ENCODE measurements at regions not wholly inside any gene's neighbourhood (a gene's known extent, or its start where the extent isn't known, plus 50 kb on each side); places are given as distances from the start of the nearest gene placed in this dataset.

DNA sequence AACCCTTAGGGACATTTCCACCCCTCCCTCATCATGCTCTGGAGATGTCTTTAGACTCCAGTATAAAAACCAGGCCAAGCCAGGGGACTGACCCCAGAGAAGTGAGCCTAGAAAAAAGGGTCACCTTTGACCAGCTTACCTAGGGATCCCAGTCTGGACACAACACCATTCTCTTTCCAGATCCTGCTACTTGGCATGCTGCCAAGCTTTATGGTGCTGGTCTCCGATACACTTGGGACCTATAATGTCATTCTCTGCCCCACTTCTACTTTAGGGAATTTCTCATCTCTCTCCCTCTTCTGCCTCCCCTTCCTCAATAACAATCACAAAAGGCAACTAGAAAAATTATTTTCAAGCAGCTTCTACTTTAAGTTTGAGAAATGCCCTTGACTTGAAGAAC, 124.4 kb downstream of the LRRN1 start:
- TF ChIP-seq, protein P1, sequence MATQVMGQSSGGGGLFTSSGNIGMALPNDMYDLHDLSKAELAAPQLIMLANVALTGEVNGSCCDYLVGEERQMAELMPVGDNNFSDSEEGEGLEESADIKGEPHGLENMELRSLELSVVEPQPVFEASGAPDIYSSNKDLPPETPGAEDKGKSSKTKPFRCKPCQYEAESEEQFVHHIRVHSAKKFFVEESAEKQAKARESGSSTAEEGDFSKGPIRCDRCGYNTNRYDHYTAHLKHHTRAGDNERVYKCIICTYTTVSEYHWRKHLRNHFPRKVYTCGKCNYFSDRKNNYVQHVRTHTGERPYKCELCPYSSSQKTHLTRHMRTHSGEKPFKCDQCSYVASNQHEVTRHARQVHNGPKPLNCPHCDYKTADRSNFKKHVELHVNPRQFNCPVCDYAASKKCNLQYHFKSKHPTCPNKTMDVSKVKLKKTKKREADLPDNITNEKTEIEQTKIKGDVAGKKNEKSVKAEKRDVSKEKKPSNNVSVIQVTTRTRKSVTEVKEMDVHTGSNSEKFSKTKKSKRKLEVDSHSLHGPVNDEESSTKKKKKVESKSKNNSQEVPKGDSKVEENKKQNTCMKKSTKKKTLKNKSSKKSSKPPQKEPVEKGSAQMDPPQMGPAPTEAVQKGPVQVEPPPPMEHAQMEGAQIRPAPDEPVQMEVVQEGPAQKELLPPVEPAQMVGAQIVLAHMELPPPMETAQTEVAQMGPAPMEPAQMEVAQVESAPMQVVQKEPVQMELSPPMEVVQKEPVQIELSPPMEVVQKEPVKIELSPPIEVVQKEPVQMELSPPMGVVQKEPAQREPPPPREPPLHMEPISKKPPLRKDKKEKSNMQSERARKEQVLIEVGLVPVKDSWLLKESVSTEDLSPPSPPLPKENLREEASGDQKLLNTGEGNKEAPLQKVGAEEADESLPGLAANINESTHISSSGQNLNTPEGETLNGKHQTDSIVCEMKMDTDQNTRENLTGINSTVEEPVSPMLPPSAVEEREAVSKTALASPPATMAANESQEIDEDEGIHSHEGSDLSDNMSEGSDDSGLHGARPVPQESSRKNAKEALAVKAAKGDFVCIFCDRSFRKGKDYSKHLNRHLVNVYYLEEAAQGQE (IDR thresholded peaks at IDR 0.05; ENCODE audit: low read depth): no peak
- TF ChIP-seq, protein P2, sequence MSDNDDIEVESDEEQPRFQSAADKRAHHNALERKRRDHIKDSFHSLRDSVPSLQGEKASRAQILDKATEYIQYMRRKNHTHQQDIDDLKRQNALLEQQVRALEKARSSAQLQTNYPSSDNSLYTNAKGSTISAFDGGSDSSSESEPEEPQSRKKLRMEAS (IDR thresholded peaks at IDR 0.05): no peak
- TF ChIP-seq RAD21 (IDR thresholded peaks at IDR 0.05; ENCODE audit: low read depth) (no peak), TEAD4 (IDR thresholded peaks at IDR 0.05) (no peak), CREB1 (IDR thresholded peaks at IDR 0.05; ENCODE audit: low read depth) (no peak), ZBTB7A (IDR thresholded peaks at IDR 0.05; ENCODE audit: low read depth) (no peak), EGR1 (IDR thresholded peaks at IDR 0.05) (no peak), FOXM1 (IDR thresholded peaks at IDR 0.05; ENCODE audit: borderline replicate concordance, low read depth) (no peak), TAF1 (IDR thresholded peaks at IDR 0.05; ENCODE audit: low read depth) (no peak), NFIC (IDR thresholded peaks at IDR 0.05) (no peak), CEBPB (IDR thresholded peaks at IDR 0.05) (no peak), EP300 (IDR thresholded peaks at IDR 0.05; ENCODE audit: borderline replicate concordance) (no peak), YY1 (IDR thresholded peaks at IDR 0.05; ENCODE audit: low read depth) (no peak), TCF12 (IDR thresholded peaks at IDR 0.05; ENCODE audit: low read depth) (no peak)
- TF ChIP-seq, protein P3, sequence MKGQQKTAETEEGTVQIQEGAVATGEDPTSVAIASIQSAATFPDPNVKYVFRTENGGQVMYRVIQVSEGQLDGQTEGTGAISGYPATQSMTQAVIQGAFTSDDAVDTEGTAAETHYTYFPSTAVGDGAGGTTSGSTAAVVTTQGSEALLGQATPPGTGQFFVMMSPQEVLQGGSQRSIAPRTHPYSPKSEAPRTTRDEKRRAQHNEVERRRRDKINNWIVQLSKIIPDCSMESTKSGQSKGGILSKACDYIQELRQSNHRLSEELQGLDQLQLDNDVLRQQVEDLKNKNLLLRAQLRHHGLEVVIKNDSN (IDR thresholded peaks at IDR 0.05): no peak

DNA sequence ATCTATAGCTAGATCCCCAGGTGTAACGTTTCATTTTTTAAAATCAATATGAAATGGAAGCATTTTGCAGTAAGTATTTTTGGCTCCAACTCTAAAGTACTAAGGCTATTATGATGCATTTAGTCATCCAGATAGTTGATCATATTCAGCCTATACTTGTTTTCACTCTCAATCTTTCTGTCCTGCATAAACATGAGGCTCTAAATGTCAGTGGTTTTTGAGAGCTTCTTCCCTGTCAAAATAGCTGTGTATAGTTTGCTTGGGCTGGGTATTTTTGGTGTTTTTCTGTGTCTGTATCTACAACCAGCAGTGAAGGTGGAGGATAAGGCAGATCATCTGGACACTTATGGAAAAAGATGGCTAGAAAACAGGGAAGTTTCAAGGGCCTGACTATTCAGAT, 128.0 kb downstream of the LRRN1 start:
- TF ChIP-seq EGR1 (IDR thresholded peaks at IDR 0.05) (no peak), TAF1 (IDR thresholded peaks at IDR 0.05; ENCODE audit: low read depth) (no peak), EP300 (IDR thresholded peaks at IDR 0.05; ENCODE audit: borderline replicate concordance) (no peak), RAD21 (IDR thresholded peaks at IDR 0.05; ENCODE audit: low read depth) (no peak), CEBPB (IDR thresholded peaks at IDR 0.05) (no peak), CREB1 (IDR thresholded peaks at IDR 0.05; ENCODE audit: low read depth) (no peak), FOXM1 (IDR thresholded peaks at IDR 0.05; ENCODE audit: borderline replicate concordance, low read depth) (no peak), YY1 (IDR thresholded peaks at IDR 0.05; ENCODE audit: low read depth) (no peak)
- TF ChIP-seq, protein P3 (IDR thresholded peaks at IDR 0.05): no peak
- TF ChIP-seq, protein P1 (IDR thresholded peaks at IDR 0.05; ENCODE audit: low read depth): no peak
- TF ChIP-seq, protein P2 (IDR thresholded peaks at IDR 0.05): no peak

DNA sequence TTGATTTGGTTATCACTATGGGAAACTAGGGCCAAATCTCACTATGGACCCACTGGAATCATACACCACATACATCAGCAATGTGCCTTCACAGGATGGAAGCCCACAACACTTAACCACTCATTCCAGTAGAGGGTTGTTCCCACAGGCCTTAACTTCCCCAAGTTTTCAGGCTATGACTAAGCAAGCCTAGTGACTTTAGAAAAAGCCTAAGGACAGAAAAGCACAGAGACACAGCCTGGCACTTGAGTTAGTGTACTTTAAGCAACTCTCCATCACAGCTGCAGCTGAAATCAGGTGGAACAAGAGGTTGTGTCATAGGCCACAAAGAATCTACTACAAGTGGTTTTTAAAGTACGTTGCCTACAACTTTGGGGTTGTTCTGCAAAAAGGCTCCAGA, 128.7 kb downstream of the LRRN1 start:
- TF ChIP-seq RAD21 (IDR thresholded peaks at IDR 0.05; ENCODE audit: low read depth): no peak
- TF ChIP-seq, protein P3 (IDR thresholded peaks at IDR 0.05): no peak
- TF ChIP-seq, protein P2 (IDR thresholded peaks at IDR 0.05): no peak
- no peak for TF ChIP-seq NFIC (IDR thresholded peaks at IDR 0.05)

DNA sequence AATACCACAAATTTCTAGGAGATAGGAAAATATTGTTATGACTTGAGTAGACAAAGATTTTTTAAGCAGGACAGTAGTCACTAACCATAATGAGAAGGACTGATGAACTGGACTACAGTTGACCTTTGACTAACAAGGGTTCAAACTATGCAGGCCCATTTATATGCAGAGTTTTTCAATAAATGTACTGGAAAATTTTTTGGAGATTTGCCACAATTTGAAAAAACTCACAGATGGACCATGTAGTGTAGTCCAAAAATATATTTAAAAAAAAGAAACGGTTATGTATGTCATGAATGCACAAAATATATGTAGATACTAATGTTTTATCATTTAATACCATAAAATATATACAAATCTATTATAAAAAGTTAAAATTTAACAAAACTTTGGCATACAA, 151.8 kb downstream of the LRRN1 start:
- TF ChIP-seq RAD21 (IDR thresholded peaks at IDR 0.05; ENCODE audit: low read depth) (no peak), CREB1 (IDR thresholded peaks at IDR 0.05; ENCODE audit: low read depth) (no peak)

DNA sequence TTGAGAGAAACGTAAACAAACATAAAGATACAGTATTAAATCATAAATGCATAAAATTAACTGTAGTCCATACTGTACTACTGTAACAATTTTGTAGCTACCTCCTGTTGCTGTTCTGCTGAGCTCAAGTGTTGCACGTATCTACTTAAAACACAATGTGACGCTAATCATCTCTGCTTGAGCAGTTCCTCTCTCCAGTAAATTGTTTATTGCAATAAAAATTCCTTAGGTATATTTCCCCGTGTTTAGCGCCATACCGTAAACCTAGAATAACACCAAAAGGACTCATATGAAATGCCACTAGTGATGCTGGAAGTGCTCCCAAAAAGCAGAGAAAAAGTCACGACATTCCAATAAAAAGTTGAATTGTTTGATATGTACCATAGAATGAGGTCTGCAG, 152.3 kb downstream of the LRRN1 start:
- TF ChIP-seq RAD21 (IDR thresholded peaks at IDR 0.05; ENCODE audit: low read depth): no peak
- no peak for TF ChIP-seq EP300 (IDR thresholded peaks at IDR 0.05; ENCODE audit: borderline replicate concordance)
- TF ChIP-seq TAF1 (IDR thresholded peaks at IDR 0.05; ENCODE audit: low read depth): no peak
- TF ChIP-seq CEBPB (IDR thresholded peaks at IDR 0.05): no peak
- no peak for TF ChIP-seq CREB1 (IDR thresholded peaks at IDR 0.05; ENCODE audit: low read depth)

DNA sequence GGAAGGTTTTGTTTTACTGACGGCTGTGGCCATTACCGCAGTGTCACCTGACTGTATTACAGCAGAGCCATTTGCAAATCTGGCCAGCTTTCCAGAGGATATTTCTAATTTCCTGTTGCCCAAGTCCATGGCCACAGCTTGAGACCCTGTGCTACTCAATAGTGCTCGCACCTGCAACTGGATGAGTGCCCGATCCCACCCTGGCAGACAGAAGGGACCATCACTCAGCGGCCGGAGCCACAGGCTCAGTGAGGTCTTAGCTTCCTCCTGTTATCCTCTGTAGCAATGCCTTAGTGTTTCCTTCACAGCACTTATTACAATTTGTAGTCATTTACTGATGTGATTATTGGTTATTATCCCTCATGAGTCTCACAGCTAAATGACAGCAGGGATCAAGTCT, 184.8 kb downstream of the LRRN1 start:
- TF ChIP-seq CEBPB (IDR thresholded peaks at IDR 0.05) (no peak), EGR1 (IDR thresholded peaks at IDR 0.05) (no peak), TAF1 (IDR thresholded peaks at IDR 0.05; ENCODE audit: low read depth) (no peak), FOXM1 (IDR thresholded peaks at IDR 0.05; ENCODE audit: borderline replicate concordance, low read depth) (no peak), YY1 (IDR thresholded peaks at IDR 0.05; ENCODE audit: low read depth) (no peak), NFIC (IDR thresholded peaks at IDR 0.05) (no peak), EP300 (IDR thresholded peaks at IDR 0.05; ENCODE audit: borderline replicate concordance) (no peak), TEAD4 (IDR thresholded peaks at IDR 0.05) (no peak), CREB1 (IDR thresholded peaks at IDR 0.05; ENCODE audit: low read depth) (no peak), TCF12 (IDR thresholded peaks at IDR 0.05; ENCODE audit: low read depth) (no peak), ZBTB7A (IDR thresholded peaks at IDR 0.05; ENCODE audit: low read depth) (no peak), RAD21 (IDR thresholded peaks at IDR 0.05; ENCODE audit: low read depth) (no peak)
- TF ChIP-seq, protein P3 (IDR thresholded peaks at IDR 0.05): no peak
- TF ChIP-seq, protein P1 (IDR thresholded peaks at IDR 0.05; ENCODE audit: low read depth): no peak
- TF ChIP-seq, protein P2 (IDR thresholded peaks at IDR 0.05): no peak
